ENCODE measurements at regions not wholly inside any gene's neighbourhood (a gene's known extent, or its start where the extent isn't known, plus 50 kb on each side); places are given as distances from the start of the nearest gene placed in this dataset.

DNA sequence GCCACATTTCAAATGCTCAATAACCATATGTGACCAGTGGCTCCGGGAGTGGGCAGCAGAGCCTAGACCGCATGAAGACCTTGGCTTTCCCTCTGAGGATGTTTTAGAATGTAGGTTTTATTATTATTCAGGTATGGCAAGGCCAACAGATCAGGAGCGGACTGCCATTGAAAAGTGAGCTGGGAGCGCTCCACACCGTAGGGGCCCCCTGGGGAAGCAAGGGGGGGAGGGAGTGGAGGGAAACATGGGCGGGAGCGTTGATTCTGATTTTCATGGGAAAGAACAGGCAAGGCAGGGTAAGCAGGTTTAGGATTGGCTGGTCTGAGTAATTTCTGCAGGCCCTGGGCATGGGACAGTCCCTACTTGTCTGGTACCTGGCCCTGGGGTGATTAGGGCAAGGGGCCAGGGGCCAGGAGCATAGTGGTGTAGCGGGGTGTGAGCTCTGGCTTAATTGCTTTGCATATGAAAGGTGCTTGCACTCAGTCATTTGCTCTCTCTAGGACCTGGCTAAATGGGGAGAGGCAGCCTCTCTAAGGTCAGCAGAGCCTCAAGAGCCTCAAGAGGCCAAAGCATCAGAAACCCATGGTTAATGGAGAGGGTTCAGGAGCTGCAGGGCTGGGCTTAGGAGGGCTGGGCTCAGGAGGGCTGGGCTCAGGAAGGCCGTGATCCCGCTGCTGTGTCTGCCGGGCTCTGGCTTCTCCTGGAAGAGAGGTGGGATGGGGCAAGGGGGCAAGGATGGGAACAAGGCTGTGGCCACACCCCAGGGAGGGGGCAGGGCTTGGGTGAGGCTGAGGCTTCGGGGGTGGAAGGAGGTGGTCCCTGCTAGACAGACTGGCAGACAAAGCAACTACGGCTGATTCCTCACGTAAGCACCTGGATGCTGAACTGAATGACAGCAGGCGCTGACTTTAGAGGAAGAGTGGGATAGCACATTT lies 82.0 kb upstream of the WASF3 start:
- ATAC-seq (no peak), DNase-seq (no peak)
- ChIA-PET CTCF (interaction anchor here (1.6 kb wide), 1 partner anchor 20 kb away, joined by 3 read pairs; no protein-coding TSS in a partner anchor), POLR2A (interaction anchor here (1.1 kb wide), 1 partner anchor 55 kb away, joined by 3 read pairs; no protein-coding TSS in a partner anchor)
- H3K27ac Mint-ChIP-seq, result no peak overlapping the region
- no peaks in the 10 kb centered on the region for H3K36me3 Mint-ChIP-seq (ENCODE audit: low read depth)
- intact Hi-C loops (cut with micrococcal nuclease), result no loop called here
- no peaks in the 10 kb centered on the region for H3K27me3 Mint-ChIP-seq
- no peaks in the 10 kb centered on the region for H3K4me1 Mint-ChIP-seq (ENCODE audit: low read depth)
- no peak overlapping the region for H3K4me3 Mint-ChIP-seq
- H3K9me3 Mint-ChIP-seq, result no peaks in the 10 kb centered on the region
- TF ChIP-seq, protein P1, sequence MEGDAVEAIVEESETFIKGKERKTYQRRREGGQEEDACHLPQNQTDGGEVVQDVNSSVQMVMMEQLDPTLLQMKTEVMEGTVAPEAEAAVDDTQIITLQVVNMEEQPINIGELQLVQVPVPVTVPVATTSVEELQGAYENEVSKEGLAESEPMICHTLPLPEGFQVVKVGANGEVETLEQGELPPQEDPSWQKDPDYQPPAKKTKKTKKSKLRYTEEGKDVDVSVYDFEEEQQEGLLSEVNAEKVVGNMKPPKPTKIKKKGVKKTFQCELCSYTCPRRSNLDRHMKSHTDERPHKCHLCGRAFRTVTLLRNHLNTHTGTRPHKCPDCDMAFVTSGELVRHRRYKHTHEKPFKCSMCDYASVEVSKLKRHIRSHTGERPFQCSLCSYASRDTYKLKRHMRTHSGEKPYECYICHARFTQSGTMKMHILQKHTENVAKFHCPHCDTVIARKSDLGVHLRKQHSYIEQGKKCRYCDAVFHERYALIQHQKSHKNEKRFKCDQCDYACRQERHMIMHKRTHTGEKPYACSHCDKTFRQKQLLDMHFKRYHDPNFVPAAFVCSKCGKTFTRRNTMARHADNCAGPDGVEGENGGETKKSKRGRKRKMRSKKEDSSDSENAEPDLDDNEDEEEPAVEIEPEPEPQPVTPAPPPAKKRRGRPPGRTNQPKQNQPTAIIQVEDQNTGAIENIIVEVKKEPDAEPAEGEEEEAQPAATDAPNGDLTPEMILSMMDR (IDR thresholded peaks at IDR 0.05), result no peak

DNA sequence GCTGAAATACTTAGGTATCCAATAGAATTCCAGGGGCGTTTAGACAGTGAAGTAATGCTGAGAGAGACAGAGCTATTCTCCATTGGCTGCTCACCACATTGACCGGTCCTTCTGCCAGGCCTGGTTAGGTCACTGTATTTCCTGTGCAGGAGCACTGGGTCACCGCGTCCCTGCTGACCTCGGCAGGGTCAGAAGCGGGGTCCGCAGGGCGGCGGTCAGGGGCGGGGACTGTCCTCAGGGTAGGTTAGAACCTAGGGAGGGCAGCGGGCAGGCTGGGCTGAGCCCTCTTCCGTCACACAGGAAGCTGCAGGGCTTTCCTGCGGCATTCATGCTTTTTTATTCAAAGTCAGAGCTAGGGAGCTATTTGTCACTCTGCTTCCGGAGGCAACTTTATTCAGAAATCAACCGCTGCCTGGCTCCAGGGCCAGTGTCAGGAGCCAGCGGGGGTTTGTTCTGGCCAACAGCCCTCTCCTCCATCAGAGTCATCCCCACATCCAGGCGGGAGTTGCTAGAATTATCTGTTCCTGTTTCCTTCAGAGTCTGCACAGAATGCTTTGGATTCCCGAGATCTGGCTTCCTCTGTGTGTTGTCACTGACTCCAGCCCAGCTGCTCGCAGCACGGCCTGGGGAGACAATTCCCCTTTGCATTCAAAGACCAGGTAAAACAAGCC lies 81.2 kb upstream of the WASF3 start:
- Mint-ChIP-seq H3K36me3 (ENCODE audit: low read depth) (no peaks in the 10 kb centered on the region), H3K27ac (no peak overlapping the region), H3K4me1 (ENCODE audit: low read depth) (no peaks in the 10 kb centered on the region), H3K27me3 (no peaks in the 10 kb centered on the region), H3K9me3 (no peaks in the 10 kb centered on the region), H3K4me3 (no peak overlapping the region)
- ATAC-seq (no peak), DNase-seq (no peak)
- CTCF ChIA-PET, result interaction anchor here (1.6 kb wide), 1 partner anchor 19 kb away, joined by 3 read pairs; no protein-coding TSS in a partner anchor
- POLR2A ChIA-PET, result interaction anchor here (1.1 kb wide), 1 partner anchor 56 kb away, joined by 3 read pairs; no protein-coding TSS in a partner anchor
- TF ChIP-seq, protein P1 (IDR thresholded peaks at IDR 0.05), result no peak
- intact Hi-C loops (cut with micrococcal nuclease), result no loop called here

DNA sequence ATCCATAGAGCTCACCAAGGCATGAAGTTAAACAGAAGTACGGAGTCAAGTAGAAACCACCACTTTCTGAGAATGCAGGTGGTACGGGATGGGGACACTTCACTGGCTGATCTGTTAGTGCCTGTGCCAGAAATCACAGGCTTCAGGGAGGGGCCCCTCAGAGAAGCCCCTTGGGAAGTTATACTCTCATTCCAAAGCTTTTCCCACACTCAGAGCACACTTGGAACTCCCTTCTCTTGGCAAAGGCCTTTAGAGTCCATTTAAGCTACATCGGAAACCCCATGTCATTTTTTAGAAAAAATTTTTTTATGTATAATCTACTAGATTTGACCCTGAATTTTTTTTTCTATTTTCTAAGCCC lies 80.7 kb upstream of the WASF3 start:
- CTCF ChIA-PET, result no interaction called here
- Mint-ChIP-seq H3K36me3 (ENCODE audit: low read depth) (no peaks in the 10 kb centered on the region), H3K4me1 (ENCODE audit: low read depth) (no peaks in the 10 kb centered on the region), H3K4me3 (no peak overlapping the region), H3K9me3 (no peaks in the 10 kb centered on the region), H3K27me3 (no peaks in the 10 kb centered on the region), H3K27ac (no peak overlapping the region)
- DNase-seq (no peak), ATAC-seq (no peak)
- intact Hi-C loops (cut with micrococcal nuclease), result no loop called here
- TF ChIP-seq, protein P1 (IDR thresholded peaks at IDR 0.05), result no peak
- POLR2A ChIA-PET, result no interaction called here

DNA sequence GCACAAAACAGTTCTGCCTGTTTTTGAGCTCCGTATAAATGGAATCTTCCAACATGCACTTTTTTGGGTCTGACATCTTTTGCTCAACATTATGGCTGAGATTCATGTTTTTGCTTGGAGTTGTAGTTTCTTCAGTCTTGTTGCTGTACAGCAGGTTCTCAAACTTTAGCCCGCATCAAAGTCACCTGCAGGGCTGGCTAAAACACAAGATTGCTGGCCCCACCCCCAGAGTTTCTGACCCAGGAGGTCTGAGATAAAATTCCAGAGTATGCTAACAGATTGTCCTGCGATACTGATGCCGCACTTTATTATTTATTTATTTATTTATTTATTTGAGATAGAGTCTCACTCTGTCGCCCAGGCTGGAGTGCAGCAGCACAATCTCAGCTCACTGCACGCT lies 79.8 kb upstream of the WASF3 start:
- TF ChIP-seq, protein P1 (IDR thresholded peaks at IDR 0.05), result no peak
- intact Hi-C loops (cut with micrococcal nuclease), result no loop called here
- ChIA-PET CTCF (no interaction called here), POLR2A (no interaction called here)
- no peaks in the 10 kb centered on the region for H3K27me3 Mint-ChIP-seq
- H3K36me3 Mint-ChIP-seq (ENCODE audit: low read depth), result no peaks in the 10 kb centered on the region
- no peak for DNase-seq
- ATAC-seq, result no peak
- no peak overlapping the region for H3K27ac Mint-ChIP-seq
- no peaks in the 10 kb centered on the region for H3K9me3 Mint-ChIP-seq
- H3K4me3 Mint-ChIP-seq, result no peak overlapping the region
- H3K4me1 Mint-ChIP-seq (ENCODE audit: low read depth), result peaks cover 4% of the 10 kb centered on the region

All from activated CD8-positive, alpha-beta T cell treated with anti-CD3 and anti-CD28 coated beads for 36 hours (primary cell).